ENCODE measurements at regions not wholly inside any gene's neighbourhood (a gene's known extent, or its start where the extent isn't known, plus 50 kb on each side); places are given as distances from the start of the nearest gene placed in this dataset.

DNA sequence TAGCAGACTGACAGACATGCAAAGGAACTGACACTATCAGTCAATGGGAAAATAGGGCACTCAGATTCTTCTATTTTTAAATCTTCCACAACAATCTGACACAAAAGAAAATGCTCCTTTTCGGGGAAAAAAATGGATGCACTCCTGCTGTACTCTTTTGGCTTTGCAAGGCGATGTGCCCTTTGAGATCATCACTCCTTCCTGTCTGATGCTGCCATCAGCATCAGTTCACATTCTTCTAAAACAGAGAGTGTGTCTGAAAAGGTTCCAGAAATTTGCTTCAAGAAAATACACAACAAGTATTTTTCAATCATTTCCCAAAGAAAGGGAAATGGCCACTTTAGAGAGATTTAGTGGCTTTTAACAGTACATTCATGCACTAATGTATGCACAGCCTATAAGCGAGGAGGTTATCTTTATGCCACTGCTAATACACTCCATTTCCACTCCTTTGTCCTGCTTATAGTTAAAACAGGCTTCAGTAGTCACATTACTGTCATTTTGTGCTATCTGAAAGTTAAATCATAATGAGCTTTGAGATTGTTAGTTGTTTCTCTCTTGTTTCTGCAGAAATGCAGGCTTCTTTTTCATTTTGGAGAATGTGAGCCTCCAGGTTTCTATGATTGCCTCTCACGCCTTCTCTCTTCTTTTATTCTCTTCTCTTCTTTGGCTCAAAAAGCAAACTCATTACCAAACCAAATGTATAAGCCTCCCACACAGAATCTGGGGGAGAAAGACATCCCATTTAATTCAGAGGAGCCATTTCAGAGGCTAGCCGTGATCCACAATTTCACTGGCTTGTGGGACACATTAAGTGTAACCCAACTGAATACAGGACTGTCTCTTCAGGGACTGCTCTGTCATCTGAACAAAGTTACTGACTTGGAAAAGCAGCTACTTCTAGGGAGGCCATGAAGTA, 110.9 kb upstream of the CCDC196 start:
- FAIRE-seq (no peak), DNase-seq (ENCODE audit: low read depth) (no peak)
- no peak overlapping the region for H3K4me3 ChIP-seq (ENCODE audit: low read depth, low read length)
- no peaks in the 10 kb centered on the region for H3K36me3 ChIP-seq (ENCODE audit: control insufficient read depth, insufficient read depth, low read length)
- no peaks in the 10 kb centered on the region for H3K27me3 ChIP-seq (ENCODE audit: control insufficient read depth, insufficient read depth, low read length)
- TF ChIP-seq, protein P1, sequence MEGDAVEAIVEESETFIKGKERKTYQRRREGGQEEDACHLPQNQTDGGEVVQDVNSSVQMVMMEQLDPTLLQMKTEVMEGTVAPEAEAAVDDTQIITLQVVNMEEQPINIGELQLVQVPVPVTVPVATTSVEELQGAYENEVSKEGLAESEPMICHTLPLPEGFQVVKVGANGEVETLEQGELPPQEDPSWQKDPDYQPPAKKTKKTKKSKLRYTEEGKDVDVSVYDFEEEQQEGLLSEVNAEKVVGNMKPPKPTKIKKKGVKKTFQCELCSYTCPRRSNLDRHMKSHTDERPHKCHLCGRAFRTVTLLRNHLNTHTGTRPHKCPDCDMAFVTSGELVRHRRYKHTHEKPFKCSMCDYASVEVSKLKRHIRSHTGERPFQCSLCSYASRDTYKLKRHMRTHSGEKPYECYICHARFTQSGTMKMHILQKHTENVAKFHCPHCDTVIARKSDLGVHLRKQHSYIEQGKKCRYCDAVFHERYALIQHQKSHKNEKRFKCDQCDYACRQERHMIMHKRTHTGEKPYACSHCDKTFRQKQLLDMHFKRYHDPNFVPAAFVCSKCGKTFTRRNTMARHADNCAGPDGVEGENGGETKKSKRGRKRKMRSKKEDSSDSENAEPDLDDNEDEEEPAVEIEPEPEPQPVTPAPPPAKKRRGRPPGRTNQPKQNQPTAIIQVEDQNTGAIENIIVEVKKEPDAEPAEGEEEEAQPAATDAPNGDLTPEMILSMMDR (IDR thresholded peaks at IDR 0.05; ENCODE audit: insufficient read depth, low read length, severe bottlenecking), result no peak

DNA sequence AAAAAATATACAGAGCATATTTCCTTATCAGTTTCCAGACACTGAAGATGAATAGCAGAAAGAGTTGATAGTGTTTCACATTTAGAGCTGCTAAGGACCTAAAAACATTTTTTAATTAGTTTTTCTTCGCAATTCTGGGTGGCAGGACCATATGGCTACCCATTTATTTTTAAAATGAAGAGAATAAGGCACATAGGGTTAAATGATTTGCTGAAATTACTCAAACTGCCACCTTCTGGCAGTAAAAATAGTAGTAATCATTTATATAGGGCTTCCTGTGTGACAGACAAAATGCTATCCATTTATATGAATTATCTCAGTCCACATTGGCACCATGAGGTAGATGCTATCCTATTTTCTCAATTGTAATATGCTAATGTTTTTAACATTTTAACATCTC, 108.6 kb upstream of the CCDC196 start:
- no peak for FAIRE-seq
- TF ChIP-seq, protein P1 (IDR thresholded peaks at IDR 0.05; ENCODE audit: insufficient read depth, low read length, severe bottlenecking), result no peak
- H3K4me3 ChIP-seq (ENCODE audit: low read depth, low read length), result no peak overlapping the region
- no peaks in the 10 kb centered on the region for H3K27me3 ChIP-seq (ENCODE audit: control insufficient read depth, insufficient read depth, low read length)
- H3K36me3 ChIP-seq (ENCODE audit: control insufficient read depth, insufficient read depth, low read length), result no peaks in the 10 kb centered on the region
- no peak for DNase-seq (ENCODE audit: low read depth)

DNA sequence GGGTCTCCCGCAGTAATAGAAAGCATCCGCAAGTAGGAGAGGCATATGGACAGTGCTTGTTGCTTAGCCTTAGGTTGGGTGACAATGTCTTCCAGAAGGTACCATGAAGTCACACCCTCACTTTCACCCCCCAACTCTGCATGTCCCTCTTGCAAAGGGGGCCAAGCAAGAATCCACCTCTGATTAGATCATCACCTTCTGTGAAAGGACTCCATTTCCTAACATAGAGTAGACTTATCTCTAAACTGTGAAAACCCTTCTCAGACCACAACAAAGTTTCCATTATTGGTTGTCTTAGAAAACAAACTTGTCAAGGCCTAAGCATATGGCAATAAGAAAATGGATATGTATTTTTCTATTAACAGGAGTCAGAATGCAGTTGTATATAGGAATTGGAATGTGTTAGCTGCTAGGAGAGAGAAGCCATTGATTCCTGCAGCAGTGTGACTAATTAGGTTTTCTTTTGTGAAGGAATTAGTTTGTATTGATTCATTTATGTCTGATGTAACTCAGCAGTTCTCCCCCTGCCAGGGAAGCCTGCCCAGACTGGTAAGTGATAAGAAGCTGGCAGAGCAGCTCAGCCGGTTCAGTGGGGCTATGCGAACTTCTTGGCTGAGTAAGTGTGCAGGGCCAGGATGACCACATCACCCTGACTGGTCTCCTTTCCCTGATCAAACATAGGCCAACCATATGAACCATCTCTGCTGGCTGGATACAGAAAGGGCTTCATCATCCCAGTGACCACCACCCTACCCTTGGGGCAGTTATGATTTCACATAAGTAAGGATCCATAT, 107.3 kb upstream of the CCDC196 start:
- FAIRE-seq, result peak; percentile 99
- Histone ChIP-seq H3K36me3 (ENCODE audit: control insufficient read depth, insufficient read depth, low read length) (no peaks in the 10 kb centered on the region), H3K27me3 (ENCODE audit: control insufficient read depth, insufficient read depth, low read length) (no peaks in the 10 kb centered on the region), H3K4me3 (ENCODE audit: low read depth, low read length) (no peak overlapping the region)
- DNase-seq (ENCODE audit: low read depth), result peak; percentile 99
- TF ChIP-seq, protein P1 (IDR thresholded peaks at IDR 0.05; ENCODE audit: insufficient read depth, low read length, severe bottlenecking), result no peak

DNA sequence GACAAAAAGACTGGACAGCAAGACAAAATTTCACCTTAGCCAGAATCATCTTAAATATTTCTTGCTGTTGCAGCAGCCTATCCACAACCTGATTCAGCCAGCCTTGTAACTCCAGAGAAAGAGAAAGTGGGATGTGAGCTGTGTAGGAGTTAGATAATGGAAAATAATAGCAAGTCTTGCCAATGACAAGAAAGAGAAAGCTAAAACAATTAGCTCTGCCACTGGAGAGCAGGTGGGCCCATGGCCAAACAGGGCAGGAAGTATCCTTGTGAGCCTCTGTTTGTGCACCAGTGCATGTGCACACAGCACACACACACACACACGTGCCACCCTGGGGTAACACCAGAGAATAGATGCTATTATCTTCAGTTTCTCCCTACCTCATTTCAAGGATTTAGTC, 106.0 kb upstream of the CCDC196 start:
- H3K27me3 ChIP-seq (ENCODE audit: control insufficient read depth, insufficient read depth, low read length), result no peaks in the 10 kb centered on the region
- TF ChIP-seq, protein P1 (IDR thresholded peaks at IDR 0.05; ENCODE audit: insufficient read depth, low read length, severe bottlenecking), result no peak

DNA sequence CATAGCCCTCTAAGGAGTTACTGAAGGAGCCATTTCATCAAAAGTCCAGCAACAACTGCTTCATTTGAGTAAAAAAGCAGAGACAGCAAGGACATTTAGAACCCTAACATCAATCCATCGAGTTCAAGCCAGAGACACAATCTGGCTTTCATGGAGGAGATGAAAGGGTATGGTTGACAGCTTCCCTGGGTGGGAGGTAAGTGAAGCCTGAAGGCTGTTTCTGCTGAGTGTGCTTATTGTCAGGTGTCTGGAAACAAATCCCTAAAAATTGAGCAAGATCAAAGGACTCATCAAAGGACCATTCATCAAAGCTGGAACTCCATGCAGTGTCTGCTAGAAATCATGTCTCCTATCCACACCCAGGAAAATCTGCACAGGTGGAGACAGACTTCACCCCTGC, 104.4 kb upstream of the CCDC196 start:
- DNase-seq (ENCODE audit: low read depth) (no peak), FAIRE-seq (peak; percentile 43)
- H3K36me3 ChIP-seq (ENCODE audit: control insufficient read depth, insufficient read depth, low read length), result no peaks in the 10 kb centered on the region
- no peak overlapping the region for H3K4me3 ChIP-seq (ENCODE audit: low read depth, low read length)
- no peaks in the 10 kb centered on the region for H3K27me3 ChIP-seq (ENCODE audit: control insufficient read depth, insufficient read depth, low read length)
- TF ChIP-seq, protein P1 (IDR thresholded peaks at IDR 0.05; ENCODE audit: insufficient read depth, low read length, severe bottlenecking), result no peak

More for the DNA sequence above, 106.0 kb upstream of the CCDC196 start:
- no peak for FAIRE-seq
- DNase-seq (ENCODE audit: low read depth), result no peak
- H3K36me3 ChIP-seq (ENCODE audit: control insufficient read depth, insufficient read depth, low read length), result no peaks in the 10 kb centered on the region
- H3K4me3 ChIP-seq (ENCODE audit: low read depth, low read length), result no peak overlapping the region

All from bronchial epithelial cell (primary cell).